ENCODE measurements at regions not wholly inside any gene's neighbourhood (a gene's known extent, or its start where the extent isn't known, plus 50 kb on each side); places are given as distances from the start of the nearest gene placed in this dataset.

GRCh38 chr2:103734911-103735310, 973.1 kb downstream of the TMEM182 start:
- DNase-seq (ENCODE audit: low spot score in 2 of 2), result no peak
- no peaks in the 10 kb centered on the region for H3K36me3 ChIP-seq
- H3K27ac ChIP-seq, result no peak overlapping the region
- H3K4me3 ChIP-seq, result no peak overlapping the region
- H3K4me1 ChIP-seq, result no peaks in the 10 kb centered on the region
- H3K27me3 ChIP-seq, result no peaks in the 10 kb centered on the region
- TF ChIP-seq EP300 (IDR thresholded peaks at IDR 0.05) (no peak), POLR2A (IDR thresholded peaks at IDR 0.05) (no peak), CTCF (IDR thresholded peaks at IDR 0.05) (no peak)
- H3K9me3 ChIP-seq, result peaks cover 0 to 45% (median 4%) of the 10 kb centered on the region in 4 donors

- H3K9me3 ChIP-seq, result peaks cover 0 to 31% (median 4%) of the 10 kb centered on the region in 4 donors
- H3K36me3 ChIP-seq, result no peaks in the 10 kb centered on the region
- TF ChIP-seq CTCF (IDR thresholded peaks at IDR 0.05) (no peak), POLR2A (IDR thresholded peaks at IDR 0.05) (no peak), EP300 (IDR thresholded peaks at IDR 0.05) (no peak)
- H3K4me3 ChIP-seq, result no peak overlapping the region
- H3K27ac ChIP-seq, result no peak overlapping the region
- H3K27me3 ChIP-seq, result no peaks in the 10 kb centered on the region
- H3K4me1 ChIP-seq, result no peaks in the 10 kb centered on the region
- DNase-seq (ENCODE audit: low spot score in 2 of 2), result no peak
- 89 to 90% methylated on average over 3 of the region's 3 CpGs for WGBS, 2 donors
These were observed 976.3 kb downstream of the TMEM182 start for GRCh38 chr2:103738108-103738507.

- Histone ChIP-seq H3K4me3 (no peak overlapping the region), H3K4me1 (no peaks in the 10 kb centered on the region), H3K36me3 (no peaks in the 10 kb centered on the region), H3K9me3 (peaks cover 0 to 26% (median 4%) of the 10 kb centered on the region in 4 donors), H3K27me3 (no peaks in the 10 kb centered on the region), H3K27ac (no peak overlapping the region)
- TF ChIP-seq EP300 (IDR thresholded peaks at IDR 0.05) (no peak), POLR2A (IDR thresholded peaks at IDR 0.05) (no peak), CTCF (IDR thresholded peaks at IDR 0.05) (no peak)
- DNase-seq (ENCODE audit: low spot score in 2 of 2), result no peak
- 57 to 59% methylated on average over 1 of the region's 1 CpG for WGBS, 2 donors
These were observed 976.8 kb downstream of the TMEM182 start for GRCh38 chr2:103738606-103739005.

- DNase-seq (ENCODE audit: low spot score in 2 of 2), result no peak
- Histone ChIP-seq H3K36me3 (no peaks in the 10 kb centered on the region), H3K27ac (no peak overlapping the region), H3K4me3 (no peak overlapping the region), H3K4me1 (no peaks in the 10 kb centered on the region), H3K9me3 (peaks cover 0 to 20% (median 4%) of the 10 kb centered on the region in 4 donors), H3K27me3 (no peaks in the 10 kb centered on the region)
- TF ChIP-seq EP300 (IDR thresholded peaks at IDR 0.05) (no peak), CTCF (IDR thresholded peaks at IDR 0.05) (no peak), POLR2A (IDR thresholded peaks at IDR 0.05) (no peak)
- 67 to 69% methylated on average over 3 of the region's 3 CpGs for WGBS, 2 donors
These were observed 977.4 kb downstream of the TMEM182 start for GRCh38 chr2:103739186-103739585.

GRCh38 chr2:103739921-103740320, 978.1 kb downstream of the TMEM182 start:
- Histone ChIP-seq H3K4me1 (no peaks in the 10 kb centered on the region), H3K27me3 (no peaks in the 10 kb centered on the region), H3K4me3 (no peak overlapping the region), H3K9me3 (peaks cover 0 to 12% (median 0%) of the 10 kb centered on the region in 4 donors), H3K36me3 (no peaks in the 10 kb centered on the region), H3K27ac (no peak overlapping the region)
- 63 to 66% methylated on average over 1 of the region's 1 CpG for WGBS, 2 donors
- no peak for DNase-seq (ENCODE audit: low spot score in 2 of 2)
- no peak for TF ChIP-seq POLR2A (IDR thresholded peaks at IDR 0.05)

- H3K4me3 ChIP-seq, result no peak overlapping the region
- no peaks in the 10 kb centered on the region for H3K36me3 ChIP-seq
- no peak overlapping the region for H3K27ac ChIP-seq
- H3K4me1 ChIP-seq, result no peaks in the 10 kb centered on the region
- TF ChIP-seq POLR2A (IDR thresholded peaks at IDR 0.05) (no peak), CTCF (IDR thresholded peaks at IDR 0.05) (no peak), EP300 (IDR thresholded peaks at IDR 0.05) (no peak)
- no peak for DNase-seq (ENCODE audit: low spot score in 2 of 2)
- WGBS, 2 donors, result 91 to 92% methylated on average over 1 of the region's 1 CpG
- no peaks in the 10 kb centered on the region for H3K27me3 ChIP-seq
- peaks cover 0 to 5% (median 0%) of the 10 kb centered on the region in 4 donors for H3K9me3 ChIP-seq
These were observed 978.8 kb downstream of the TMEM182 start for GRCh38 chr2:103740631-103741030.
